ENCODE measurements at regions not wholly inside any gene's neighbourhood (a gene's known extent, or its start where the extent isn't known, plus 50 kb on each side); places are given as distances from the start of the nearest gene placed in this dataset.

DNA sequence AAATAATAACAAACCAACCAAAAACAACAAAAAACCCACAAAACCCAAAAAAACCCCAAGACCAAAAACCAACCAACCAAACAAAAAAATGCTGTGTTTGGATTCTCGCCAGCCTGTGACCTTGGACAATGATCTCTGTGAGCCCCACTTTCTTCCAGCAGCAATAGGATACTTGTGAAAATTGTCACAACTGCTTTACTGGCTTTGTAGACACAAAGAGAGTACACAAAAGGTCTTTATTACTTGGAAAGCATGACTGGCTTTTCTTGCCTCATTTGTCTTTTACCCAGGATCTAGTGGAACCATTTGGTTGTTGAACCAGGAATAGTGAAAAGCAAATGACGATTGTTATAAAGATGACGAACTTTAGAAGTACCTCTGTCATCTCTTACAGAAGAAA lies 256.6 kb downstream of the UTP18 start:
- TF ChIP-seq, protein P1, sequence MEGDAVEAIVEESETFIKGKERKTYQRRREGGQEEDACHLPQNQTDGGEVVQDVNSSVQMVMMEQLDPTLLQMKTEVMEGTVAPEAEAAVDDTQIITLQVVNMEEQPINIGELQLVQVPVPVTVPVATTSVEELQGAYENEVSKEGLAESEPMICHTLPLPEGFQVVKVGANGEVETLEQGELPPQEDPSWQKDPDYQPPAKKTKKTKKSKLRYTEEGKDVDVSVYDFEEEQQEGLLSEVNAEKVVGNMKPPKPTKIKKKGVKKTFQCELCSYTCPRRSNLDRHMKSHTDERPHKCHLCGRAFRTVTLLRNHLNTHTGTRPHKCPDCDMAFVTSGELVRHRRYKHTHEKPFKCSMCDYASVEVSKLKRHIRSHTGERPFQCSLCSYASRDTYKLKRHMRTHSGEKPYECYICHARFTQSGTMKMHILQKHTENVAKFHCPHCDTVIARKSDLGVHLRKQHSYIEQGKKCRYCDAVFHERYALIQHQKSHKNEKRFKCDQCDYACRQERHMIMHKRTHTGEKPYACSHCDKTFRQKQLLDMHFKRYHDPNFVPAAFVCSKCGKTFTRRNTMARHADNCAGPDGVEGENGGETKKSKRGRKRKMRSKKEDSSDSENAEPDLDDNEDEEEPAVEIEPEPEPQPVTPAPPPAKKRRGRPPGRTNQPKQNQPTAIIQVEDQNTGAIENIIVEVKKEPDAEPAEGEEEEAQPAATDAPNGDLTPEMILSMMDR (IDR thresholded peaks at IDR 0.05; ENCODE audit: insufficient read depth, low read length, poor library complexity, severe bottlenecking), result no peak
- no peak for TF ChIP-seq EZH2phosphoT487 (conservative IDR thresholded peaks at IDR 0.05; ENCODE audit: low read length)
- H3K79me2 ChIP-seq (ENCODE audit: insufficient read depth, low read length), result no peaks in the 10 kb centered on the region
- H2AFZ ChIP-seq (ENCODE audit: low read depth, low read length, severe bottlenecking), result no peak overlapping the region
- H3K9me3 ChIP-seq (ENCODE audit: insufficient read depth, low read length), result no peaks in the 10 kb centered on the region
- H4K20me1 ChIP-seq (ENCODE audit: low read depth, low read length), result no peaks in the 10 kb centered on the region
- no peak overlapping the region for H3K4me3 ChIP-seq (ENCODE audit: insufficient read depth, low read length, poor library complexity, severe bottlenecking)
- H3K9ac ChIP-seq (ENCODE audit: low read length), result no peak overlapping the region
- no peaks in the 10 kb centered on the region for H3K36me3 ChIP-seq (ENCODE audit: low read length)
- H3K9me2 ChIP-seq (replicated peaks; ENCODE audit: insufficient read depth, low read length), result no peaks in the 10 kb centered on the region
- no peak overlapping the region for H3K4me2 ChIP-seq (ENCODE audit: low read depth, low read length, poor library complexity, severe bottlenecking)
- H3K27me3 ChIP-seq (ENCODE audit: low read length), result no peaks in the 10 kb centered on the region
- no peaks in the 10 kb centered on the region for H3F3A ChIP-seq (ENCODE audit: insufficient read depth)
- H3K27ac ChIP-seq (ENCODE audit: low read depth, low read length), result no peak overlapping the region

DNA sequence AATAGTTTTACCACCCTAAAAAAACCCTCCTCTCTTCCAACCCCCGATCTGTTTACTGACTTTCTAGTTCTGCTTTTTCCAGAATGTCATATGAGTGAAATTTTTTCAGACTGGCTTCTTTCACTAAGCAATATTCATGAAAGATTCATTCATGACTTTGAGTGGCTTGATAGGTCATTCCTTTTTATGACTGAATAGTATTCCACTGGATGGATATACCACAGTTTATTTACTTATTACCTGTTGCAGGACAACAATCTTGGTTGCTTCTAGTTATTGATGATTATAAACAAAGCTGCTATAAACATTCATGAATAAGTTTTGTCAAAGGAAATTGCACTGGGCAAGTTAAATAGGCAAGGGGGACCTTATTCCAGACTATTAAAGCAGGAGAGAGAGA lies 264.2 kb downstream of the UTP18 start:
- no peaks in the 10 kb centered on the region for H3K9me3 ChIP-seq (ENCODE audit: insufficient read depth, low read length)
- no peak overlapping the region for H3K27ac ChIP-seq (ENCODE audit: low read depth, low read length)
- no peaks in the 10 kb centered on the region for H3F3A ChIP-seq (ENCODE audit: insufficient read depth)
- H3K79me2 ChIP-seq (ENCODE audit: insufficient read depth, low read length), result no peaks in the 10 kb centered on the region
- H3K4me3 ChIP-seq (ENCODE audit: insufficient read depth, low read length, poor library complexity, severe bottlenecking), result no peak overlapping the region
- no peaks in the 10 kb centered on the region for H3K27me3 ChIP-seq (ENCODE audit: low read length)
- H3K4me2 ChIP-seq (ENCODE audit: low read depth, low read length, poor library complexity, severe bottlenecking), result no peak overlapping the region
- H4K20me1 ChIP-seq (ENCODE audit: low read depth, low read length), result no peaks in the 10 kb centered on the region
- H3K9me2 ChIP-seq (replicated peaks; ENCODE audit: insufficient read depth, low read length), result no peaks in the 10 kb centered on the region
- H3K36me3 ChIP-seq (ENCODE audit: low read length), result no peaks in the 10 kb centered on the region
- no peak overlapping the region for H3K9ac ChIP-seq (ENCODE audit: low read length)
- no peak for TF ChIP-seq EZH2phosphoT487 (conservative IDR thresholded peaks at IDR 0.05; ENCODE audit: low read length)
- TF ChIP-seq, protein P1 (IDR thresholded peaks at IDR 0.05; ENCODE audit: insufficient read depth, low read length, poor library complexity, severe bottlenecking), result no peak
- no peak overlapping the region for H2AFZ ChIP-seq (ENCODE audit: low read depth, low read length, severe bottlenecking)

DNA sequence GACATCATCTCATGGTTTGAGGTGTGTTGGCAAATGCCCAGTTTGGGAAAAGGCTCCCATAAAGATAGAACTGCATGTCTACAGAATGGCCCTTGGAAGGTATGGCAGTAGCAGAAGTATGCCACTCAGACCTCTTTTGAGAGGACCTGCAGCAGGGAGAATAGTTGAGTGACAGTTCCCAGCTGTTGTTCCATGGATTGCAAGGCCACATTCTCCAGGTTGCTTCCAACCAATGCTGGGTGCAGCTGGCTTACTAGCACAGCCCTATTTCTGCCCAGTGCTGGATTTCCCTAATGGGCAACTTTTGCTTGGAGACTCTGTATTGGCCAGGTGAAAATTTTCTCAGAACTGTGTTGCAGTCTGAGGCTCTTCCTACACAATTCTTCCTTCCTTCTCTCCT lies 266.2 kb downstream of the UTP18 start:
- Histone ChIP-seq H3K4me3 (ENCODE audit: insufficient read depth, low read length, poor library complexity, severe bottlenecking) (no peak overlapping the region), H3K79me2 (ENCODE audit: insufficient read depth, low read length) (no peaks in the 10 kb centered on the region), H3K36me3 (ENCODE audit: low read length) (no peaks in the 10 kb centered on the region)

More for the DNA sequence above, 266.2 kb downstream of the UTP18 start:
- Histone ChIP-seq H3K4me2 (ENCODE audit: low read depth, low read length, poor library complexity, severe bottlenecking) (no peak overlapping the region), H4K20me1 (ENCODE audit: low read depth, low read length) (no peaks in the 10 kb centered on the region), H3F3A (ENCODE audit: insufficient read depth) (no peaks in the 10 kb centered on the region), H3K27ac (ENCODE audit: low read depth, low read length) (no peak overlapping the region), H3K9me2 (replicated peaks; ENCODE audit: insufficient read depth, low read length) (no peaks in the 10 kb centered on the region), H2AFZ (ENCODE audit: low read depth, low read length, severe bottlenecking) (no peak overlapping the region), H3K27me3 (ENCODE audit: low read length) (no peaks in the 10 kb centered on the region), H3K9me3 (ENCODE audit: insufficient read depth, low read length) (no peaks in the 10 kb centered on the region), H3K9ac (ENCODE audit: low read length) (no peak overlapping the region)
- no peak for TF ChIP-seq EZH2phosphoT487 (conservative IDR thresholded peaks at IDR 0.05; ENCODE audit: low read length)
- TF ChIP-seq, protein P1 (IDR thresholded peaks at IDR 0.05; ENCODE audit: insufficient read depth, low read length, poor library complexity, severe bottlenecking), result no peak
